Hypothalamus (tissue), 51 donors: ENCODE measurements at regions not wholly inside any gene's neighbourhood (a gene's known extent, or its start where the extent isn't known, plus 50 kb on each side); places are given as distances from the start of the nearest gene placed in this dataset.
A peak's percentile ranks its signal among the peaks of the same experiment; 100 is the strongest.

Experiments used
- DNase-seq, 51 donors: peaks; one replicate each; lab custom pipeline; 2025; lab: John Stamatoyannopoulos, UW

DNA sequence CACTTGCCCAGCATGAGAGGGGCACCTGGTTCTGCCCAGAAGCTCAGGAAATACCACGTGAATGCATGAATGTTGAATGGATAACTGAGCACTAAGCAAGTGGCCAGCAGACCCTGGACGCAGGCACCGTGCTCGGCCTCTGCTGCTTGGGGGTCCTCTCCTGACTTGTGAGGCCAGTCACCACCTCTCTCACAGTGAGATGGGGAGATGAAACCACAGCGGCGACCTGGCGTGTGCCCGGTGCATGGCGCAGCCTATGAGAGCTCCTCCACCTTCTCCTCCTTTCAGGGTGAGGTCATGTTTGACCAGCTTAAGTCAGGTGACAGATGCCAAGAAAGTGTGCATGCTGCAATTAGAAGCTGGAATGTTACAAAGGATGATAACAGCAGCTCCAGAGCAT is 75.5 kb downstream of the HMX1 start:
- no peak for DNase-seq

DNA sequence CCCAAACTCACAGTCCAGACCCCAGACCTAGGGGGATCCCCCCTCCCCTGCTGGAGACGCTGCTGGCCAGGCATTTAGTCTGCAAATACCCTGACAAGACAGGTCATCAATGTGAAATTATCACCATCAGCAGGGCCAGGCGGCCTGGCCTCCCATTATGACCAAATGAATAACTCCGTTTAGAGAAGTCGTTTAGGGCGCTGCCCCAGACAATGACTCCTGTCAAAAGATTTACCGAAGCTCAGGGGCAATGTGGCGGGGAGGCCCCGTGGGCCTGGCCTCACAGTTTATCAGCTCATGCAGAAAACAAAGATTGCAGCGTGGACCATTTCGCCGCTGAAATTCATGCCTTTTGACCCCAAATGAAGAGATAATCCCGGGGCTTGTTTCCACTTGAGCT is 76.5 kb downstream of the HMX1 start:
- DNase-seq, result no peak

GRCh38 chr4:8794491-8794890 is 77.1 kb downstream of the HMX1 start:
- no peak for DNase-seq

DNA sequence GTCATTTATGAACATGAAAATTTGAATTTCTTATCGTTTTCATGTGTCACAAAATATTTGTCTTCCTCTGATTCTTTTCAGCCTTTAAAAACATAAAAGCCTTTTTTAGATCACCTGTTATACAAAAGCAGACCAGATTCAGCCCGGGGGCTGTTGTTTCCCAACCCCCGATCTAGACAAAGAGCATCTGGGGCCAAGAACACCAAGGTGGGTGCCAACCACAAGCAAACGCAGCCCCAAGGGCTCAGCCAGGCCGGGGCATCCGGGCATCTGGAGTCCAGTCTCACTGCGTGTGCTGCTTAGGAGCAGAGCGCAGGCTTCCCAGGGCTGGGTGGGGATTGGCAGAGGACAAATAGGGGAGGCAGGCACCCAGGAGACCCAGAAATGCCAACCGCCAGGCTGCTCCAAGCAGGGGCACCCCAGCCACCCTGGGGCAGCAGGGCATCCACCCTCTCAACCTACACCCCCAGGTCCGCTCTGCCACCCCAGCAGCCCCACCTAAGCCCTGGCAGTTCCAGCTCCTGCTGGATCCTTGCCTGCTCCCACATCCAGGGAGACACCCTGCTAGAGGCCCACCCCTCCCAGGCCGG is 78.0 kb downstream of the HMX1 start:
- no peak for DNase-seq

- no peak for DNase-seq
Measured at GRCh38 chr4:8792491-8792890, 79.1 kb downstream of the HMX1 start.

DNA sequence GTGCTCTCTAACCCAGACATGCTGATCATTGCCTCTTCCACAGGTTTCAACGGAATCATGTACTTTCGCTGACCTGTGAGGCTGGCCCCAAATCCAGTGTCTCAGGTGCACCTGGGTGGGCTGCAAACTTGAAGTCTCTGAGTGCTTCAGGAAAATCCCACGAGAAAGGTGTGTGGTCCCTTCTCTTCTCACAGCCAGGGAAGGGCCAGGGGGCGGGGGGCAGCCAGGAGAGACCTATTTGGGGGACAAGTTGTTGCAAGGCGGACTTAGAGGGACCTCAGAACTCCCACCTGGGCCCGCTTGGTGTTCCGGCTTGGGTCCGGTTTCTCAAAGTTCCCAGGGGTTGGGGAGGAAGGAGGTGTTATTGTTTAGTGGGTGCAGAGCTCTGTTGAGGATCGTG is 80.0 kb downstream of the HMX1 start:
- DNase-seq, result no peak

- DNase-seq, result no peak
Measured at GRCh38 chr4:8790749-8791148, 80.9 kb downstream of the HMX1 start.

- no peak for DNase-seq
Measured at GRCh38 chr4:8788174-8788573, 83.5 kb downstream of the HMX1 start.

- DNase-seq, result no peak
Measured at GRCh38 chr4:8786166-8786565, 85.5 kb downstream of the HMX1 start.

- no peak for DNase-seq
Measured at GRCh38 chr4:8785656-8786142, 85.9 kb downstream of the HMX1 start.

GRCh38 chr4:8783736-8784135 is 87.9 kb downstream of the HMX1 start:
- DNase-seq, result no peak

GRCh38 chr4:8782135-8782534 is 89.5 kb downstream of the HMX1 start:
- DNase-seq, result no peak

DNA sequence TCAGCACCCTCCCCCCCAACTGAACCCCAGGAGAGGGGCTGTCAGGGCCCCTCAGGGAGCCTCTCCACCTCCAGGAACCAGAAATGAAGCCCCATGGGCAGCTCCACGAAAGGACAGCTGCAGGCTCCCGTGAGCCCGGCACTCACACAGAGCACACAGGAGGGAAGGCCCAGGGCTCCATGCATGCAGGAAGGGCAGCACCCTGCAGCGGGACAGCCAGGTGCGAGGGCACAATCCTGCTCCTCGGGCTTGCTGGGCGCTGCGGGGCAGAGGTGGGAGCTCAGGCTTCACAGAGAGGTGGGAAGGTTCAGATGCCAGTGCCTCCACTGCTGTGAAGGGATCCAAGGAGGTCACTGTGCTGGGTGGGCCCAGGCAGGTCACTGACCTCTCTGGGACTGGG is 90.0 kb downstream of the HMX1 start:
- no peak for DNase-seq

- DNase-seq, result no peak
Measured at GRCh38 chr4:8780596-8781368, 90.9 kb downstream of the HMX1 start.

DNA sequence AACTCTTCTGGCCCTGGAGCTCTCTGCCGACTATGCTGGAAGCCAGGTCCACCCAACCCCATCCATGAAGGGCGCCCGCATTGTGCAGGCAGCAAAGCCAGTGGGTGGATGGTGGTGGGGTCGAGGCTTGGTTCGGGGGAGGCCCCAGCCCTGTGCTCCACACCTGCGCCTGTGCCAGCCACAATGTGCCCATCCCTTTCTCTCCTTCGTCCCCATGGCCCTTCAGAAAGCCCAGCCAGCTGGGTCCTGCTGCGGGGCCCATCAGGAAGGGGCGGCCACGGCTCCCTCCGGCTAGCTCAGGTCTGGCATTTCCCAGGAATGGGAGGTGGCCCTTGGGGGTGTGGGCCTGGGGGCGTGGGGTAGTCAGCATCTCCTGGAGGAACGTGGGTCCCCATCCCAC is 91.6 kb downstream of the HMX1 start:
- DNase-seq, result no peak

DNA sequence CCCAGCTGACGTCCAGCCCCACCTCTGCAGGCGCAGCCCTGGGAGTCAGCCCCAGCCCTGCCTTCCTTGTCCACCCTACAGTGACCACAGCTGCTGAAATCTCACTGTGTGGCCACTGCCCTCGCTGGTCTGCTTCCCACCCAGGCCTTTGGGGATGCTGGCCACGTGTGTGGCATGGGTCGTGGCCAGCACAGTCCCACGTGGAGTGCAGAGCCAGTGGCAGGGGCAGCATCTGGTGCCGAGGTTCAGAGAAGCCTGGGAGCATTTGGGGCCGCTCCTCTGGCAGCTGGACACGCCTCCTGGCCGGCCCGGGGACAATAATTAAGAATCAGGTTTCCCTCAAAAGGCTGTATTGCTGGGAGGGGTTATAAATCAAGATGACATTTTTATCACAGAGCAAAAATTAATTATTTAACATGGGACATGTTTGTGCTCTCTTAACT is 92.1 kb downstream of the HMX1 start:
- DNase-seq, result no peak

GRCh38 chr4:8778760-8779159 is 92.9 kb downstream of the HMX1 start:
- no peak for DNase-seq

DNA sequence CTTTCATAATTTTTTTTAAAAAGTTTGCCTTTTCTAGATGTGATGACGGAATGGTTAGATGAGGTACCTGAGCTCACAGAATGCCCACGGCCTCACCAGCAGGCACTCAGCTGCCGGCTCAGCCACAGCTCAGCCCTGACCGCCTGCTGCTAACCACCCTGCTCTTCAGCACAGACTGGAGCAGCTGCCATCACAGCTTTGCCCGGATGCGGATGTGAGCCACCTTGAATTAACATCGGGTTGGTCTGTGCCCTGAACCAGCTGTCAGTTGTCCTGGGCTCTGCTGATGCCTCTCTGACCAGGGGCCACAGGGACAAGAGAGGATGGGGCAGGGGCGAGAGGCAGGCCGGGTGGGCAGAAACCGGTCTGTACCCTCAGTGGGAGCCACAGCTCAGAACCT is 93.3 kb downstream of the HMX1 start:
- DNase-seq, result no peak

DNA sequence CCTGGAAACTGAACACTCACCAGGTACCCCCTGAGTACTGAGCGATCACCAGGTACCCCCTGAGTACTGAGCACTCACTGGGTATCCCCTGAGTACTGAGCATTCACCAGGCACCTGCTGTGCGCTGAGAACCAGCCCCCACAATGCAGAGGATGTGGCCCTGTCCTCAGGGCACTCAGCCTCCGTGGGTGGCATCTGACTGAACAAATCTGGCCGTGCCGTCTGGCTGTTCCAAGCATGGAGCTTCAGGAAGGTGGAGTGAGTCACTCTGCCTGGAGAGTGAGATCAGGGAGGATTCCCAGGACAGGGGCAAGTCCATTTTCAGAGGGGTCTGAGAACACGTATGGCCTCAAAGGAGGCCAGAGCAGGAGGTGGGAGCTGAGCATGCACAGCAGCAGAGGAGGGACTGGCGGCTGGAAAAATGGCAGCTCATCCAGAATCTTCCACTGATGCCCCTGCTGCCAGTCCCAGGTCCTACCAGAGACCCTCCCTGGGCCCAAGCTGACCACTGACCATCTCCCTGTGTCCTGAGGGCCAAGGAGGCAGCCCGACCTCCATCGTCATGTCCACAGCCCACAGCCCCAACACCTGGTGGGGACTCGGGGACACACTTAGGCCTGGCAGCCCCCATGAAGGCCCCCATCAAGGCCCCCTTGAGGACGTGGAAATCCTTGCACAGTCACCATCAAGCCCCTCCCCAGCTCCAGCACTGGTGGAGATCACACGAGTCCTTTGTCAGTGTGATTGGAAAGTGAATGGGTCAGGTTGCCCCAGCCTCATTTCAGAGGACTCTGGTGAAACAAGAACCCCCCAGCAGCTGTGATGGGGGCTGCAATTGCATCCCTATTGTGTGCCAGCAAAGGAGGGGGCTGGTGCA is 94.1 kb downstream of the HMX1 start:
- DNase-seq, result peak in 1 of 51 donors; percentile 6

DNA sequence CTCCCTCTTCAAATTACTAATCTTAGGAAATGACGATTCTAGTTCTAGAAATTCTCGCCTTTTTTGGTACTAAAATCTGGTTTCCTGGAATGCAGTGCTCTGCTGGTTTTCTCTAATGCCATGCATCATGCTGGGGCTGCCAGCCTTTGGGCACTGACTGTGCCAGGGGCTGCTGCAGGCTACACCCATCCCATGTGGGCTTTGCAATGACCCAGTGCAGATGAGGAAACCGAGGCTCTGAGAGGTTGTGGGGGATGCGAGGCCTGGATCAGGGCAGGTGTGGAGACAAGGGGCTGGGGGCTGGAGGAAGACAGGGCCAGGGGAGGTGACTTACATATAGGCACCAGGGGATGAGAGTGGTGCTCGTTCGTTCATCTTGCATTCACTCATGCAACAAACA is 95.3 kb downstream of the HMX1 start:
- no peak for DNase-seq

DNA sequence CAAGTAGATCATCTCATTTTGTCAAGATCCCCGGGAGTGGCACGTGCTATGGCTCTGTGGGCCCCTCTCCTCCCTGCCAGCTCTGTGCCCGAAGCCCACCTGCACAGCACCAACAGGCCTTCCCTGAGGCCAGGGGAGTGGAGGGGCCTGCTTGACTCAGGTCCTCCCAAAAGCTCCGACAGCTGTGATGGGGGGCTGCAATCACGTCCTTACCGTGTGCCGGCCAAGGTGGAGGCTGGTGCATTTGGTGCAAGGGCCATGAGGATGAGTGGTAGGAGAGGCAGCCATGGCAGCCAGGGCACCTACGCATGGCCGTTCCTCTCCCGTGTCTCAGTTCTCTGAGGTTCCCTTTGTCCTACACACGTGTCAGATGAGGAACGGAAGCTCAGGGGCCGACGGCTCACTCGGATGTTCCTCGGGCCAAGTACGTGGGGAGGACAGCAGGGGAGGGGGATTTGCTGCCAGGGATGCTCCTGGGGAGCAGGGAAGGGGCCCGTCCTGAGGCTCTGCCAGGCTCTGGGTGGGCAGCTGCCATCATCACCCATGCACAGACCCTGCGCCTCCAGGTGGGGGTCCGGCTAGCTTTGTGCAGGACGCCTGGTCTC is 95.8 kb downstream of the HMX1 start:
- DNase-seq, result no peak
